Vagina (tissue), 2 donors: ENCODE measurements at regions not wholly inside any gene's neighbourhood (a gene's known extent, or its start where the extent isn't known, plus 50 kb on each side); places are given as distances from the start of the nearest gene placed in this dataset.

Source experiments
- CTCF ChIP-seq, 3 experiments: fragments of 450-650 bp in 2 of 3; fragments of 200-600 bp in 1 of 3; sonication (generic) in 1 of 3; IDR thresholded peaks; one replicate each; pipeline ENCODE4 v1.5.1; 2017 to 2019; ENCODE audit warnings: antibody characterized with exemption in 3 of 3, mild to moderate bottlenecking in 2 of 3, moderate library complexity in 2 of 3
- POLR2A ChIP-seq, 2 donors: fragments of 450-650 bp; IDR thresholded peaks; one replicate each; pipeline ENCODE4 v1.6.1; 2017; ENCODE audit warnings: antibody characterized with exemption in 2 of 2, mild to moderate bottlenecking in 2 of 2, moderate library complexity in 2 of 2
- POLR2AphosphoS5 ChIP-seq, 2 donors: sonication (generic); formaldehyde crosslinking; IDR thresholded peaks; one replicate each; pipeline ENCODE4 v1.9.0; 2017; ENCODE audit warnings: antibody characterized with exemption in 2 of 2, mild to moderate bottlenecking in 2 of 2, low read depth in 1 of 2; ENCODE audit not compliant: insufficient read depth in 1 of 2

DNA sequence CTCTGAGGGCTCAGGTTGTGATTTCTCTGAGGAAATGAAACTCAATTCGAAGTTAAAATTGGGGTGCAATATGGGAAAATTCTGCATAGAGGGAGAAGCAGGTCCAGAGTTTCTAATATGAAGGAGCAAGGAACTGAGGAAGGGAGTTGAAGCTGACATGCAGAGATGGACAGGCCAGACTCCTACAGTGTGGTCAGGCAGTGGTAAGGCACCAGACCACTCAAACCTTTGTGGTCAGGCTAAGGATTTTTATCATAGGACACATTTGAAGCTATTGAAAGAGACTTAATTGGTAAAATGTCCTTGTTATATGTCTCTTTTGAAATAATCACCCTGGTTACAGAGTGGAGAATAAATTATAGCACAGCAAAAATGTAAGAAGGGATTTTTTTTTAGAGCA lies 1074.8 kb upstream of the CDH2 start:
- TF ChIP-seq CTCF (IDR thresholded peaks at IDR 0.05) (no peak), POLR2AphosphoS5 (IDR thresholded peaks at IDR 0.05; ENCODE audit: insufficient read depth in 1 of 2, low read depth in 1 of 2) (no peak), POLR2A (IDR thresholded peaks at IDR 0.05) (no peak)
